ENCODE measurements at regions not wholly inside any gene's neighbourhood (a gene's known extent, or its start where the extent isn't known, plus 50 kb on each side); places are given as distances from the start of the nearest gene placed in this dataset.

GRCh38 chr11:134658481-134659225 lies 246.6 kb upstream of the B3GAT1 start:
- TF ChIP-seq CTCF (IDR thresholded peaks at IDR 0.05) (no peak), POLR2A (IDR thresholded peaks at IDR 0.05) (no peak)
